HPDE6-E6E7 (cell line): ENCODE measurements at regions not wholly inside any gene's neighbourhood (a gene's known extent, or its start where the extent isn't known, plus 50 kb on each side); places are given as distances from the start of the nearest gene placed in this dataset.
"Not testable (repeated sequence)": the region's sequence is repeated elsewhere in the genome, so short reads cannot be mapped to it uniquely, and the experiment has no call there.

Experiments used
- DNase-seq: peaks from one replicate; pipeline ENCODE4 v3.0.0; 2011; ENCODE audit warnings: missing footprints; ENCODE audit errors: extremely low spot score

DNA sequence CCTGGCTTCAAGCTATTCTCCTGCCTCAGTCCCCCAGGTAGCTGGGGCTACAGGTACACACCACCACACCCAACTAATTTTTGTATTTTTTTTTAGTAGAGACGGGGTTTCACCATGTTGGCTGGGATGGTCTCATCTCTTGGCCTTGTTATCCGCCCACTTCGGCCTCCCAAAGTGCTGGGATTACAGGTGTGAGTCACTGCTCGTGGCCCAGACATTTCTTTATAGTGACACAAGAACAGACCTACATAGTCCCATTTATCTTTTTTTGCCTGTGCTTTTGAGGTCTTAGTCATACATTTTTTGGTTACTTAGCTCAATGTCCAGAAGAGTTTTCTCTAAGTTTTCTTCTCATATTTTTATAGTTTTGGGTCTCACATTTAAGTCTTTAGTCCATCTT lies 247.4 kb downstream of the SYT10 start:
- DNase-seq = no peak

DNA sequence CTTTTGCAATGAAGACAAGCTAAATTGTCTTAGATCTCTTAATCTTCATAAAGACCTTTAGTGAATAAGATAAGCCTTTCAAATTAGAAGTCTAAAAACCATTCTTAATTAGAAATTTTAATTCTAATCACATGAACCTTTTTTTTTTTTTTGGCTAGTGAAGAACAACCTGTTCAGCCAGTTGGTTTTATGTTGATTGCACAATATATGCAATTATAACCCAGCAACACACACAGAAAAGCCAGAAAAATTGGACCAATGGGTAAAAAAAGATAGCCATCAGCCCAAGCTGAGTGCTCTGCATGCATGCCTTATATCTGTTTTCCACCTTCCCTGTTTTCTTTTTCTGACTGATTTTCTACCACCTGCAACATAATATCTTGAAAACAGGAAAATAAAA lies 252.2 kb downstream of the SYT10 start:
- DNase-seq = no peak

DNA sequence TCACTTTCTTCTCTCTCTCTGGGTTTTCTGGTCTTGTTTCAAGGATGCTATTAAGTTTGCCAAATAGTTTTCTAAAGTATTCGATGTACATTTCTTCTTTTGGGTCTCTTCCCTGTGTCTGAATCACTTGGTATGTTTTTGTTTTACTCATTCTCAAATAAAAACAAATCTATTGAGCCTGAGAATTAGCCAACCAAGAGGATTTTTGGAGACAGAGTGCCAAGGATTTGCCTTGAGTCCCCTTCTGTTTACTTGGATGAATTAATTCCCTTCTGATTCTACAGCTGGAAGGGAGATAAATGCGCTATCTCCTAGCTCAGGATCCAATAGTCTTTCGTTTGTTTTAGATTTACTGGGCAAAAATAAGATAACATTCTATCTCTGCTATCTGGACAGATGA lies 255.5 kb downstream of the SYT10 start:
- DNase-seq = no peak

DNA sequence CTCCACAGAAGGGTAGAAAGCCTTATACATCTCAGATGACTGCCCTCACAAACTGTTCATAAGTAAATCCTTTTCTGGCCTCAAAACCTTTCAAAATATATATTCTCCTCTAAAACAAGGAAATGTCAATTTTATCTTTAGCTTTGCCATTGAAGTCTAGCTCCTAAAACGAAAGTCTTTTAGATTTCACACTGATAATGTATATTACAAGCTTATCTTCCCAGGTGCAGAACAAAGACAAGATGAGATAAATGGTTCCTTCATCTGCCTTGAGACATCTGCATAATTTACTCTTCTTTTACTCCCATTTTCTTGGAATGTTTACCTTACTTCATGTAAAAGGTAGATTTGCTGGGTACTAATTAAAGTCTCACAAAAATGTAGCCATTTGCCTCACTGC lies 257.1 kb downstream of the SYT10 start:
- DNase-seq = no peak

DNA sequence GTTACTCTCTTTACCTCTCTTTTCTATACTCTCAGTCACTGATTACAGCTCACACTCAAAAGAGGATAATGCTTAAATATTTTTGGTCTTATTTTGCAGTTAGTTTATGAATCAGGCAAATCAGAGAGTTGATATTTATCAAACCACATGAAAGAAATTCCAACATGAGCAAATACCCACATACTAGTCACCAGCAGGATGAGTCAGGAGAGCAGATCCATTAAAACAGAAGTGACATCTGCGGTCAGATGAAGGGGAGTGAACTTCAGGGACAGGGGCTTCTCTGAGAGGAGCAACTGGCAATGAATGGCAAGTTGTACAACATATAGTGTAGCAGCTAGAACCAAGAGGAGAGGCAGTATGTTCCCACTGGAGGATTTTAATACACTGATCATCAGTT lies 258.7 kb downstream of the SYT10 start:
- DNase-seq = peak; percentile 22

DNA sequence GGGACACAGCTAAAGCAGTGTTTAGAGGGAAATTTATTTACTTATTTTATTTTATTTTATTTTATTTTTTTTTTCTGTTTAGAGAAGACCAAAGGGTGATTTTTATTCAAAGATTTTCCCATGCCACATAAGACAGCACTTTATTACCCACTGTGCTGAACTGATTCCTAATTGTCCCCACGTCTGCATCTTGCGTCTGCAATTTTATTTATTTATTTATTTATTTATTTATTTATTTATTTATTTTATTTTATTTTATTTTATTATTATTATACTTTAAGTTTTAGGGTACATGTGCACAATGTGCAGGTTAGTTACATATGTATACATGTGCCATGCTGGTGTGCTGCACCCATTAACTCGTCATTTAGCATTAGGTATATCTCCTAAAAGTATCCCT lies 269.7 kb upstream of the PKP2 start:
- not testable (repeated sequence) for DNase-seq

GRCh38 chr12:33156042-33156441 lies 259.5 kb upstream of the PKP2 start:
- DNase-seq = no peak

GRCh38 chr12:33147292-33147691 lies 250.7 kb upstream of the PKP2 start:
- not testable (repeated sequence) for DNase-seq

GRCh38 chr12:33129500-33129899 lies 232.9 kb upstream of the PKP2 start:
- no peak for DNase-seq

DNA sequence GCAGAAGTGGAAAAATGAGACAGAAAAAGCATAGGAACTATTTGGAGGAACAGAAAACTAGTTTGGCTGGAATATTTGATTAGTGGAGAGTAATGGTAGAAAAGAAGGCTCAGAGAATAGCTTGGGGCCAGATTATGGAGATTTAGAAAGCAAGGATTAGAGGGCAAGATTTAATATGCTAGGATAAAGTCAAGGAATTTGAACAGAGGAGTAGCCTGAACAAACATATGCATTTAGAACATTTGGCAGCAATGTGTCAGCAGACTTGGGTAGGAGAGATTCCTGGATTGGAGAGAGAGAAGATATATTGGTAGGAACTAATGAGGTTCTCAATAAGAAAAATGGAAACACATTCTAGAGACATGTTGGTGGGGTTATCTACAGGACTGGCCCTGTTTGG lies 229.2 kb upstream of the PKP2 start:
- no peak for DNase-seq

GRCh38 chr12:33116284-33116683 lies 219.7 kb upstream of the PKP2 start:
- DNase-seq = no peak

DNA sequence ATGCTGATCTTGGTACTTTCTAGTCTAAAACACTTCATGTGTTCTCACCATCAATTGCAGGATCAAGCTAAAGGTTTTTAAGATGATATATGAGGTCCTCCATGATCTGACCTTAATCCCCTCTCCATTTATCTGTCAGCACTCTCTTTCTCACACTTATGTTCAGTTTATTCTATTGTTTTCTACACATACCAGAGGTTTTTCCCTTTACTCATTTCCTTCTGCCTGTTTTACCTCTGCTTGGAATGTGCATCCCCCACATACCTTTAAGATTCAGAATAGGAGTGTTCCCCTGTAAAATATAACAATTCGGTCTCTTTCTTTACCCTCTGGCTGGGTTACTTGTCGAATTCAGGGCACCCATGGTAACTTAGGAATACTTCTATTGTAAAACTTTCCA lies 219.1 kb upstream of the PKP2 start:
- no peak for DNase-seq

DNA sequence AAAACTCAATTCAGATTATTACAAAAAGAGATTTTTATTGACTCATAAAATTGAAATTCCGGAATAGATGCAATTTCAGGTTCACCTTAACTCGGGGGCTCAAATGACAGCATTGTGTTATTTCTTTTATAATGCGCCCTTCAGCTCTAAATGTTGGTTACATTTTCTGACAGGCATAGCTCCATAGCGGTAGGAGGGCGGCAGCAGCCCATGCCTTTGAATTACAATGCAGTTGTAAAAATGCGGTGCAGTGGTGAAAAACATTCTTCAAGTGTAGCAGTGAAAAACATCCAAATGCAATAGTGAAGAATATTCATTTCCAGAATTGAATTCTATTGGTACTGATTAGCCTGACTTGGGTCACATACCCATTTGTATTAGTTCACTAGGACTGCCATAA lies 215.3 kb upstream of the PKP2 start:
- no peak for DNase-seq

DNA sequence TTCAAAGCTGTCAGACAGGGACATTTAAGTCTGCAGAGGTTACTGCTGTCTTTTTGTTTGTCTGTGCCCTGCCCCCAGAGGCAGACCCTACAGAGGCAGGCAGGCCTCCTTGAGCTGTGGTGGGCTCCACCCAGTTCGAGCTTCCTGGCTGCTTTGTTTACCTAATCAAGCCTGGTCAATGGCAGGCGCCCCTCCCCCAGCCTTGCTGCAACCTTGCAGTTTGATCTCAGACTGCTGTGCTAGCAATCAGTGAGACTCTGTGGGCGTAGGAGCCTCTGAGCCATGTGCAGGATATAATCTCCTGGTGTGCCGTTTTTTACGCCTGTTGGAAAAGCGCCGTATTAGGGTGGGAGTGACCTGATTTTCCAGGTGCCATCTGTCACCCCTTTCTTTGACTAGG lies 211.2 kb upstream of the PKP2 start:
- not testable (repeated sequence) for DNase-seq

DNA sequence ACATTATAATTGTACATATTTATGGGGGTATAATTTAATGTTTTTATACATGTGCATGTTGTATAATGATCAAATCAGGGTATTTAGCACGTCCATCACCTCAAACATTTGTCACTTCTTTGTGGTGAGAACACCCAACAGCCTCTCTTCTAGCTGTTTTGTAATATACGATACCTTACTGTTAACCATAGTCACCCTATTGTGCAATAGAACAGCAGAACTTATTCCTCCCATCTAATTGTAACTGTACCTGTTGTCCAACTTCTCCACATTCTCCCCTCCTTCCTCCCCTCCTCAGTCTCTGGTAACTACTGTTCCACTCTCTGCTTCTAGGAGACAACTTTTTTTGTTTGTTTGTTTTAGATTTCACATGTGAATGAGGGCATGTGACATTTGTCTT lies 197.0 kb upstream of the PKP2 start:
- no peak for DNase-seq

DNA sequence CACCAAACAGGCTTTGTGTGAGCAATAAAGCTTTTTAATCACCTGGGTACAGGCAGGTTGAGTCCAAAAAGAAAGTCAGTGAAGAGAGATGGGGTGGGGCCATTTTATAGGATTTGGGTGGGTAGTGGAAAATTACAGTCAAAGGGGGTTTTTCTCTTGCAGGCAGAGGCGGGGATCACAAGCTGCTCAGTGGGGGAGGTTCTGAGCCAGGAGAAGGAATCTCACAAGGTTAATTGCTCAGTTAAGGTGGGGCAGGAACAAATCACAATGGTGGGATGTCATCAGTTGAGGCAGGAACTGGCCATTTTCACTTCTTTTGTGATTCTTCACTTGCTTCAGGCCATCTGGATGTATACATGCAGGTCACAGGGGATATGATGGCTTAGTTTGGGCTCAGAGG lies 191.3 kb upstream of the PKP2 start:
- not testable (repeated sequence) for DNase-seq

DNA sequence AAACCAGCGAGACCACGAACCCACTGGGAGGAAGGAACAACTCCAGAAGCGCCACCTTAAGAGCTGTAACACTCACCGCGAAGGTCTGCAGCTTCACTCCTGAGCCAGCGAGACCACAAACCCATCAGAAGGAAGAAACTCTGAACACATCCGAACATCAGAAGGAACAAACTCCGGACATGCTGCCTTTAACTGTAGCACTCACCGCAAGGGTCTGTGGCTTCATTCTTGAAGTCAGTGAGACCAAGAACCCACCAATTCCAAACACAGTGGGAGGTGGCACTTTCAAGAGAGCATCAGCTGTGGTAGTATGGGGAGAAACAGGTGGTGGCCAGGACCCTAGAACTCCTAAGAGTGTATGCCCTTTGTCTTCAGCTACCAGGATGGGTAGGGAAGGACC lies 179.8 kb upstream of the PKP2 start:
- DNase-seq = not testable (repeated sequence)

- not testable (repeated sequence) for DNase-seq
Measured at GRCh38 chr12:33075130-33075766, 178.7 kb upstream of the PKP2 start.

- DNase-seq = no peak
Measured at GRCh38 chr12:33061844-33062243, 165.3 kb upstream of the PKP2 start.

DNA sequence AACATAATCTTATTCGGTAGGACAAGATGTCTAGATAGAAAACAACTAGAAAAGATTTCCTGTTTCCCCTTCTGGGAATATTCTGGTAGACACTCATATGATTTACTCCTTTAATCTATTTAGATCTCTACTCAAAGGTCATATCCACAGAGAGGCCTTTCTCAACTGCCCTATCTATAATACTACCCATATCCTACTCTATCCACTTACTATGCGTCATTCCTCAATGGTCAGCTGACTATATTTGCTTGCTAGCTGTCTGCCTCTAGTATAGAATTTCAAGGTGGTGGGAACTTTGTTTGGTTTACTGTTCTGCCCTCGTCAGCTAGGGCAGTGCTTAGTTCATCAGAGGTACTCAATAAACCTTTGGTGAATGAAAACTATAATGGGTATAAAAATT lies 157.8 kb upstream of the PKP2 start:
- no peak for DNase-seq

DNA sequence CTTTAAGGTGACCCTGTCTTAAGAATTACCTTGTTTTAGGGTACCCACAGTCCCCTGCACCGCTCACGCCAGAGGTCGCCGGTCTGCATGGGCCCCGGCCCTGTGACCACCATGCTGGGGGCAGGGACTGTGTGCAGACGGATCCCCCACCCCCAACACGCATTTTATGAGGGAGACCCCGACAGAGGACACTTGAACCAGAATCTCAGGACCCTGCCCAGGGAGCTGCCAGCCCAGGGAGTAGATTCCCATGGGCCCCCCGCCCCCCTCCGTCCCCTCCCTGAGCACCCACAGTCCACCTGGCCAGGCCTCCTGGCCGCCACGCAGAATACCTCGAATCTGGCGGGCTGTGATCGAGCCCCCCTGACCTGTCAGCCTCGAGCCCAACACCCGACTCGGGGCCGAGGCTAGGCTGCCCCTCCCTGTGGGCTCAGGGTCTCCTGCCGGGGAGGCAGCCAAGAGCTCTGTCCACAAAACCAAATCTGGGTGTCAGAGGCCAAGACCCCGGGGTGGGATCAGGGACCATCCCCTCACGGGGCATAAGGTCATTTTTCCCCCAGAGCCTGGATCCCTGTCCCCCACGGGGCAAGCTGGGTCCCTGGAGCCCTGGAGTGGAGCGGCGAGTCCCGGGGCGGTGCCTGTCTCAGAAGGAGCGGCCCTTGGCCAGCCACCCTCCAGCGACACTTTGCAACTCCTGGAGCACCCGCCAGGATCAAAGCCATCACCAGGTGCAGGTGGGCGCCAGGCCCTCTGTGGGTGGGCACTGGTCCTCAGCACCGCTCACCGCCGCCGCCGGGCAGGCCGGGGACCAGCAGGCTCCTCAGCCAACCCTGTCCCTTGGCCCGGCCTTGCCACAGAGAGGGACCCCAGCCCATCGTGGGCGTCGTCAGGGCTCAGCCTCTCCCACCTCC lies 155.8 kb upstream of the PKP2 start:
- DNase-seq = no peak

- DNase-seq = no peak
Measured at GRCh38 chr12:33047666-33048065, 151.1 kb upstream of the PKP2 start.

DNA sequence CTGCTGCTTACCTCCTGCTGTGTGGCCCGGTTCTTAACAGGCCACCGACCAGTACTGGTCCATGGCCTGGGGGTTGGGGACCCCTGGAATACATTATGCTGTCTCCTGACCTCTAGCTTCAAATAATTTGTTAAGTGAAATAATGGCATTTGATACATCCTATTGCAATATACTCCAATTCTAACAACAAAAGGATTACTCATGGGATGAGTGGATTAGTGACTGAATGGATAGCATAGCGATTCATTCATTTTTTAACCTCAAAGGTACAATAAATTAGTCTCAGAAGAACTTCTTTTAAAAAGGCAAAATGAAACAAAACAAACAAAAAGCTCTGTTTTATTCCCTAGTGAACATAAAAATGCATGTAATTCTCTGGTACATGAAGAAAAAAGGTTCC lies 147.9 kb upstream of the PKP2 start:
- peak; percentile 9 for DNase-seq
